ENCODE measurements at regions not wholly inside any gene's neighbourhood (a gene's known extent, or its start where the extent isn't known, plus 50 kb on each side); places are given as distances from the start of the nearest gene placed in this dataset.

GRCh38 chr17:14004927-14005620 is 64.2 kb upstream of the COX10 start:
- DNase-seq: no peak

GRCh38 chr17:14006249-14006942 is 62.9 kb upstream of the COX10 start:
- DNase-seq: no peak

DNA sequence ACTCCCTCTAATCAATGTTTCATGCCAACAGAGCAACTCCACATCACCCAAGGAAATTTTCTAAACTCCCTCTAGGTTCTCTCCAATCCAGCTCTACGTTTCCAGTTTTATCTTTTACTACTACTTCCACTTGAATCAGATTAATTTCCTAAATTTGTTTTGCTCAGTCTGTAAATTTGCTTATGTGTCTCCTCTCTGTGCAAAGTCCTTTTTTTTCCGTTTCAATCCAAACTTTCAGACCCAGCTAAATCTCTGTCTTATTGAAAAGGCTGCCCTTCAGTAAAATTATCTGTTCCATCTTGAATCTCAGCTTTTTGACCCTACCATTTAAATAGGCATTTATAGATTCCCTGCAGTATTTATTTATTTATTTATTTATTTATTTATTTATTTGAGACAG is 61.4 kb upstream of the COX10 start:
- DNase-seq: no peak

GRCh38 chr17:14011036-14011692 is 58.1 kb upstream of the COX10 start:
- no peak for DNase-seq

- DNase-seq: no peak
These were observed 57.4 kb upstream of the COX10 start for GRCh38 chr17:14011740-14012405.

- no peak for DNase-seq
These were observed 54.6 kb upstream of the COX10 start for GRCh38 chr17:14014657-14015056.

GRCh38 chr17:14015271-14015670 is 54.0 kb upstream of the COX10 start:
- DNase-seq: no peak

- DNase-seq: no peak
These were observed 52.4 kb upstream of the COX10 start for GRCh38 chr17:14016858-14017257.

DNA sequence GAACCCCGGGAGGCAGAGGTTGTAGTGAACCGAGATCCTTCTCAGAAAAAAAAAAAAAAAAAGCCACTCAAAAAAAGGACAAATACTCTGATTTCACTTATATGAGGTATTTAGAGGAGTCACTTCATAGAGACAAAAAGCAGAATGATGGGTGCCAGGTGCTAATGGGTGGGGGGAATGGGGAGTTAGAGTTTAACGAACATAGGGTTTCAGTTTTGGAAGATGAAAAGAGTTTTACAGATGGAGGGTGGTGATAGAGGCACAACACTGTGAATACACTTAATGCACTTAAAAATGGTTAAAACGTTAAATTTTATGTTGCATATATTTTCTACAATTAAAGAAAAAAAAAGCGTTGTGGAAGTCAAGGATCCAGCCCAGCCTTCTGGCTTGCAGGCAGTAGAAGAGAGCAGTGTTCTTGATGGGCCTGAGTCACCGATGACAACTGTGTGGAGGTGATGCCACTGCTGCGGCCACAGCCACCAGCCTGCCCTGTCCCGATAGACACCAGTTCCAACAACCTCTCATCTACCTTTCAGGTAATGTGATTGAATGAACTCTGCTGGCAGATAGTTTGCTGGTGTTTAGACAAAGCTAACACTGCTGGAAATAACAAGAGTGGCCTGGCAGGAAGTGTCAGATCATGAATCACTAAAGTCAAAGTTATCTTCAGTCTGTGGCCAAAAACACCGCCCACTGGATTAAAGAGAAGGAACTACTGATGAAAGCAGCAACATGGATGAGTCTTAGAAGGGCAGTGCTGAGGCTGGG is 49.9 kb upstream of the COX10 start:
- DNase-seq: no peak
